H1 (cell line): ENCODE measurements at regions not wholly inside any gene's neighbourhood (a gene's known extent, or its start where the extent isn't known, plus 50 kb on each side); places are given as distances from the start of the nearest gene placed in this dataset.

Experiments
- CTCF ChIA-PET: fragments of 300-600 bp; sonication (Branson Sonifier 250); formaldehyde crosslinking; loops from one replicate; lab custom pipeline; 2021; ENCODE audit not compliant: partially characterized antibody; lab: Charles Lee
- POLR2A ChIA-PET: fragments of 300-600 bp; sonication (Branson Sonifier 250); formaldehyde crosslinking; loops from one replicate; lab custom pipeline; 2021; ENCODE audit warnings: inconsistent platforms; ENCODE audit not compliant: partially characterized antibody; lab: Charles Lee
- DNase-seq, 2 experiments: peaks; one replicate each; pipeline versions ENCODE4 v3.0.0 to v3.0.0-alpha.2; 2010 to 2022; ENCODE audit warnings: low spot score in 2 of 2, low read depth in 1 of 2, mixed read lengths in 1 of 2
- FAIRE-seq: peaks from 2 replicates; lab custom pipeline; 2011; peaks lifted over from hg19 to GRCh38; lab: Jason Lieb, UNC
- H2AFZ ChIP-seq: 2 replicates; pipeline ENCODE4 v1.8.1; 2012; ENCODE audit warnings: low read length, inconsistent platforms
- H2AK5ac ChIP-seq: 2 replicates; pipeline ENCODE4 v1.6.1; 2013; ENCODE audit warnings: low read depth, low read length
- H2BK120ac ChIP-seq: replicated peaks from 2 replicates; pipeline ENCODE3; 2013; ENCODE audit warnings: low read depth, low read length, inconsistent platforms
- H2BK12ac ChIP-seq: 2 replicates; pipeline ENCODE4 v1.6.1; 2013; ENCODE audit warnings: low read depth, low read length
- H2BK15ac ChIP-seq: 2 replicates; pipeline ENCODE4 v1.6.1; 2013; ENCODE audit warnings: low read length
- H2BK20ac ChIP-seq: 2 replicates; pipeline ENCODE4 v1.6.1; 2013; ENCODE audit warnings: low read length
- H2BK5ac ChIP-seq: 2 replicates; pipeline ENCODE4 v1.6.1; 2013; ENCODE audit warnings: low read depth, low read length
- H3K14ac ChIP-seq: 2 replicates; pipeline ENCODE4 v1.6.1; 2013; ENCODE audit warnings: inconsistent platforms; ENCODE audit not compliant: insufficient read length
- H3K18ac ChIP-seq: 2 replicates; pipeline ENCODE4 v1.6.1; 2013; ENCODE audit warnings: low read length; ENCODE audit errors: extremely low read depth
- H3K23ac ChIP-seq: 2 replicates; pipeline ENCODE4 v1.6.1; 2013; ENCODE audit warnings: inconsistent platforms; ENCODE audit not compliant: insufficient read length
- H3K23me2 ChIP-seq: 2 replicates; pipeline ENCODE4 v1.6.1; 2013; ENCODE audit warnings: low read depth, low read length
- H3K27ac ChIP-seq: 2 replicates; pipeline ENCODE4 v1.6.1; 2011; ENCODE audit warnings: low read depth, low read length, inconsistent platforms
- H3K27me3 ChIP-seq, 4 experiments: replicated peaks in 1 of 4; 1 replicate in 1 of 4; 2 replicates in 3 of 4; pipeline versions ENCODE4 v1.6.1 to v1.8.1; 2011 to 2013; ENCODE audit warnings: low read length in 3 of 4, mild to moderate bottlenecking in 3 of 4, inconsistent platforms in 2 of 4, mixed read lengths in 2 of 4, moderate library complexity in 1 of 4; ENCODE audit not compliant: control insufficient read depth in 3 of 4, insufficient read depth in 3 of 4; ENCODE audit errors: extremely low read depth in 1 of 4
- H3K36me3 ChIP-seq, 4 experiments: 2 replicates each; pipeline versions ENCODE4 v1.6.1 to v1.8.1; 2011 to 2013; ENCODE audit warnings: mild to moderate bottlenecking in 4 of 4, low read length in 3 of 4, moderate library complexity in 2 of 4, control low read depth in 1 of 4, inconsistent platforms in 1 of 4; ENCODE audit not compliant: insufficient read depth in 4 of 4, control insufficient read depth in 2 of 4
- H3K4ac ChIP-seq: replicated peaks from 2 replicates; pipeline ENCODE3; 2013; ENCODE audit warnings: low read length, low read depth, mixed read lengths, inconsistent platforms; ENCODE audit not compliant: insufficient read length
- H3K4me1 ChIP-seq, 4 experiments: replicated peaks in 1 of 4; 1 replicate in 1 of 4; 2 replicates in 3 of 4; pipeline versions ENCODE4 v1.6.1 to v1.8.1; 2011 to 2013; ENCODE audit warnings: low read length in 3 of 4, inconsistent platforms in 2 of 4, mixed read lengths in 1 of 4; ENCODE audit not compliant: insufficient read depth in 4 of 4, control insufficient read depth in 3 of 4
- H3K4me2 ChIP-seq, 2 experiments: 2 replicates each; pipeline versions ENCODE4 v1.6.1 to v1.8.1; 2011 to 2013; ENCODE audit warnings: low read depth in 2 of 2, low read length in 2 of 2, control low read depth in 1 of 2, inconsistent platforms in 1 of 2, mild to moderate bottlenecking in 1 of 2; ENCODE audit not compliant: insufficient read depth in 1 of 2
- H3K4me3 ChIP-seq, 4 experiments: fragments of 200-600, 300-600 bp in 1 of 4; sonication (generic), shearing (Covaris generic), sonication (Bioruptor Twin) in 1 of 4; 2 replicates each; pipeline versions ENCODE4 v1.5.1 to v1.8.1; 2011 to 2016; ENCODE audit warnings: low read length in 4 of 4, low read depth in 3 of 4, control low read depth in 2 of 4, inconsistent platforms in 2 of 4, mild to moderate bottlenecking in 2 of 4, mixed read lengths in 1 of 4, moderate library complexity in 1 of 4; ENCODE audit not compliant: insufficient read depth in 2 of 4; ENCODE audit errors: extremely low read depth in 1 of 4
- H3K56ac ChIP-seq: replicated peaks from 2 replicates; pipeline ENCODE3; 2013; ENCODE audit warnings: low read depth, mild to moderate bottlenecking, mixed read lengths, low read length, inconsistent platforms; ENCODE audit not compliant: insufficient read length
- H3K79me1 ChIP-seq: 2 replicates; pipeline ENCODE4 v1.6.1; 2013; ENCODE audit warnings: low read depth, low read length, control low read depth
- H3K79me2 ChIP-seq, 2 experiments: 2 replicates each; pipeline versions ENCODE4 v1.6.1 to v1.8.1; 2012 to 2013; ENCODE audit warnings: low read length in 2 of 2, mild to moderate bottlenecking in 2 of 2, inconsistent platforms in 1 of 2; ENCODE audit not compliant: insufficient read depth in 2 of 2, control insufficient read depth in 1 of 2
- H3K9ac ChIP-seq, 4 experiments: replicated peaks in 1 of 4; 1 replicate in 1 of 4; 2 replicates in 3 of 4; pipeline versions ENCODE4 v1.6.1 to v1.8.1; 2011 to 2013; ENCODE audit warnings: low read depth in 3 of 4, low read length in 3 of 4, control low read depth in 2 of 4, mild to moderate bottlenecking in 2 of 4, moderate library complexity in 2 of 4, inconsistent platforms in 1 of 4; ENCODE audit errors: extremely low read depth in 1 of 4
- H3K9me3 ChIP-seq, 2 experiments: 2 replicates each; pipeline versions ENCODE4 v1.6.1 to v1.8.1; 2012 to 2013; ENCODE audit warnings: mild to moderate bottlenecking in 2 of 2, moderate library complexity in 2 of 2, control low read depth in 1 of 2, inconsistent platforms in 1 of 2, low read depth in 1 of 2, low read length in 1 of 2, mixed read lengths in 1 of 2; ENCODE audit not compliant: insufficient read depth in 2 of 2
- H4K20me1 ChIP-seq, 2 experiments: replicated peaks in 1 of 2; 2 replicates each; pipeline versions ENCODE3 to v1.8.1; 2011 to 2013; ENCODE audit warnings: inconsistent platforms in 2 of 2, low read length in 2 of 2, mild to moderate bottlenecking in 1 of 2; ENCODE audit not compliant: insufficient read depth in 2 of 2, control insufficient read depth in 1 of 2
- H4K5ac ChIP-seq: 2 replicates; pipeline ENCODE4 v1.6.1; 2013; ENCODE audit warnings: low read length, low read depth, mixed read lengths, inconsistent platforms; ENCODE audit not compliant: insufficient read length
- H4K8ac ChIP-seq: 2 replicates; pipeline ENCODE4 v1.8.0; 2013; ENCODE audit warnings: mild to moderate bottlenecking, moderate library complexity, low read length, inconsistent platforms; ENCODE audit not compliant: insufficient read depth; ENCODE audit errors: extremely low read depth
- H4K91ac ChIP-seq: replicated peaks from 2 replicates; pipeline ENCODE3; 2013; ENCODE audit warnings: low read length, mixed read lengths, inconsistent platforms; ENCODE audit not compliant: insufficient read length
- BCL11A ChIP-seq, 2 experiments: IDR thresholded peaks; one replicate each; pipeline ENCODE4 v1.6.1; 2011; ENCODE audit warnings: low read depth in 2 of 2, low read length in 2 of 2, mild to moderate bottlenecking in 2 of 2
- CBX8 ChIP-seq: fragments of 300-800, 300-1000 bp; sonication (generic); IDR thresholded peaks from 2 replicates; pipeline ENCODE4 v1.7.1; 2016; ENCODE audit warnings: low read depth, low read length, borderline replicate concordance
- CTBP2 ChIP-seq: IDR thresholded peaks from 2 replicates; pipeline ENCODE4 v1.7.0; 2011; ENCODE audit warnings: borderline replicate concordance, mild to moderate bottlenecking, moderate library complexity, mixed read lengths, low read length; ENCODE audit not compliant: insufficient read depth, insufficient read length
- E2F6 ChIP-seq: IDR thresholded peaks from 2 replicates; pipeline ENCODE4 v1.6.1; 2012; ENCODE audit warnings: inconsistent platforms
- GABPA ChIP-seq: IDR thresholded peaks from 2 replicates; pipeline ENCODE4 v1.6.1; 2011; ENCODE audit warnings: mild to moderate bottlenecking, low read length, moderate library complexity, borderline replicate concordance; ENCODE audit not compliant: insufficient read depth
- GTF2F1 ChIP-seq: IDR thresholded peaks from 2 replicates; pipeline ENCODE4 v1.6.1; 2012; ENCODE audit warnings: low read depth, low read length, improper control_type of control experiment, borderline replicate concordance
- HDAC2 ChIP-seq, 2 experiments: fragments of 300-600 bp in 1 of 2; sonication (generic) in 1 of 2; IDR thresholded peaks; 2 replicates each; pipeline ENCODE4 v1.6.1; 2011 to 2012; ENCODE audit warnings: low read depth in 2 of 2, low read length in 2 of 2, mild to moderate bottlenecking in 2 of 2, moderate library complexity in 2 of 2, borderline replicate concordance in 1 of 2, inconsistent platforms in 1 of 2
- MAFK ChIP-seq: IDR thresholded peaks from 2 replicates; pipeline ENCODE4 v1.6.1; 2012; ENCODE audit warnings: low read depth, mild to moderate bottlenecking, improper control_type of control experiment, low read length
- MAX ChIP-seq: IDR thresholded peaks from 2 replicates; pipeline ENCODE4 v1.6.1; 2012; ENCODE audit warnings: inconsistent platforms
- SP1 ChIP-seq: IDR thresholded peaks from 2 replicates; pipeline ENCODE4 v1.6.1; 2011; ENCODE audit warnings: low read depth, low read length
- SP4 ChIP-seq: IDR thresholded peaks from 2 replicates; pipeline ENCODE4 v1.6.1; 2012; ENCODE audit warnings: low read length, inconsistent platforms
- SUZ12 ChIP-seq: fragments of 200-600 bp; sonication (generic); IDR thresholded peaks from 2 replicates; pipeline ENCODE4 v1.6.1; 2012; ENCODE audit warnings: mild to moderate bottlenecking, inconsistent platforms, low read length, moderate library complexity, mixed read lengths
- YY1 ChIP-seq: IDR thresholded peaks from 2 replicates; pipeline ENCODE4 v1.6.1; 2011; ENCODE audit warnings: low read depth, mild to moderate bottlenecking, low read length
- WGBS, 2 experiments: shearing (Covaris generic) in 1 of 2; methylation state at CpG; one replicate each; pipeline versions ENCODE4 v1.1.6 to v1.1.7; 2013 to 2015; ENCODE audit warnings: low lambda C conversion rate in 2 of 2, mixed read lengths in 2 of 2, inconsistent platforms in 1 of 2, low coverage in 1 of 2, missing lambda C conversion rate in 1 of 2; ENCODE audit not compliant: insufficient replicate concordance in 2 of 2, insufficient coverage in 1 of 2, insufficient read length in 1 of 2; ENCODE audit errors: extremely low coverage in 1 of 2, missing lambda C conversion rate in 1 of 2; 5-methylcytosine and 5-hydroxymethylcytosine counted together

- Histone ChIP-seq H4K91ac (no peak overlapping the region), H3K56ac (no peak overlapping the region), H2BK5ac (no peak overlapping the region), H3K79me1 (no peaks in the 10 kb centered on the region), H3K4me3 (no peak overlapping the region), H2BK20ac (no peak overlapping the region), H2AFZ (no peak overlapping the region), H2AK5ac (no peak overlapping the region), H3K4ac (no peak overlapping the region), H2BK12ac (no peak overlapping the region), H3K4me1 (peaks cover 0 to 4% (median 1%) of the 10 kb centered on the region in 4 experiments; a peak in 1 of 7 replicates), H3K14ac (no peak overlapping the region), H3K9me3 (no peaks in the 10 kb centered on the region), H2BK15ac (no peak overlapping the region), H2BK120ac (no peak overlapping the region), H4K8ac (no peak overlapping the region), H3K27me3 (no peaks in the 10 kb centered on the region), H4K5ac (no peak overlapping the region), H3K18ac (no peak overlapping the region), H3K9ac (no peak overlapping the region), H4K20me1 (no peaks in the 10 kb centered on the region)
- CTCF ChIA-PET = no interaction called here
- 94% methylated on average over 6 of the region's 6 CpGs; no CpG with 5 or more reads in 1 of the 2 experiments for WGBS, 2 experiments
- FAIRE-seq (no peak), DNase-seq (no peak)
- POLR2A ChIA-PET = no interaction called here
- TF ChIP-seq E2F6 = no peak
- no peak for TF ChIP-seq GABPA
- no peak for TF ChIP-seq BCL11A (IDR thresholded peaks at IDR 0.05; ENCODE audit: low read depth in 2 of 2, low read length in 2 of 2)
- TF ChIP-seq SP1 = no peak
- no peak for TF ChIP-seq SUZ12
- no peak for TF ChIP-seq HDAC2 (IDR thresholded peaks at IDR 0.05; ENCODE audit: borderline replicate concordance in 1 of 2, low read depth in 2 of 2, low read length in 2 of 2)
- no peak for TF ChIP-seq CBX8
- TF ChIP-seq SP4 = no peak
- no peak for TF ChIP-seq MAFK
- TF ChIP-seq GTF2F1 = no peak
- TF ChIP-seq CTBP2 = no peak
- TF ChIP-seq YY1 = no peak
- no peak for TF ChIP-seq MAX
- TF ChIP-seq, all 59 proteins: peak for 0
- Histone ChIP-seq H3K27ac (no peak overlapping the region), H3K79me2 (no peaks in the 10 kb centered on the region), H3K23ac (no peak overlapping the region), H3K36me3 (no peaks in the 10 kb centered on the region), H3K23me2 (no peaks in the 10 kb centered on the region), H3K4me2 (no peak overlapping the region)
These were observed 164.0 kb downstream of the KLF5 start for GRCh38 chr13:73222627-73223305.
